Chondrocyte (in vitro differentiated cells): ENCODE measurements at regions not wholly inside any gene's neighbourhood (a gene's known extent, or its start where the extent isn't known, plus 50 kb on each side); places are given as distances from the start of the nearest gene placed in this dataset.

Experiments used
- DNase-seq: peaks from one replicate; pipeline ENCODE4 v3.0.0; 2021; ENCODE audit warnings: mixed read lengths, low spot score
- H3K27ac Mint-ChIP-seq: one replicate; pipeline ENCODE4 v1.8.0; 2021; ENCODE audit warnings: mild to moderate bottlenecking, moderate library complexity, mixed read lengths; ENCODE audit not compliant: unreplicated experiment
- H3K27me3 Mint-ChIP-seq: 2 replicates; pipeline ENCODE4 v1.8.0; 2021; ENCODE audit warnings: low read depth, mixed read lengths
- H3K36me3 Mint-ChIP-seq: 2 replicates; pipeline ENCODE4 v1.8.0; 2021; ENCODE audit warnings: low read depth, mixed read lengths
- H3K4me1 Mint-ChIP-seq: 2 replicates; pipeline ENCODE4 v1.8.0; 2021; ENCODE audit warnings: low read depth, mild to moderate bottlenecking, mixed read lengths
- H3K4me3 Mint-ChIP-seq: one replicate; pipeline ENCODE4 v1.8.0; 2021; ENCODE audit warnings: mild to moderate bottlenecking, moderate library complexity, mixed read lengths; ENCODE audit not compliant: unreplicated experiment
- H3K9me3 Mint-ChIP-seq: 2 replicates; pipeline ENCODE4 v1.8.0; 2021; ENCODE audit warnings: low read depth, mixed read lengths
- CTCF ChIP-seq: fragments of 200-600 bp; sonication (generic); IDR thresholded peaks from 2 replicates; pipeline ENCODE4 v1.5.0; 2021; ENCODE audit warnings: antibody characterized with exemption, mild to moderate bottlenecking, moderate library complexity

- H3K4me1 Mint-ChIP-seq: peaks cover 2% of the 10 kb centered on the region
- H3K36me3 Mint-ChIP-seq: peaks cover 2% of the 10 kb centered on the region
- peaks cover 67% of the 10 kb centered on the region for H3K27me3 Mint-ChIP-seq
- TF ChIP-seq CTCF: no peak
- no peak for DNase-seq
- no peak overlapping the region for H3K27ac Mint-ChIP-seq
- no peaks in the 10 kb centered on the region for H3K9me3 Mint-ChIP-seq
- H3K4me3 Mint-ChIP-seq: no peak overlapping the region
Observed at GRCh38 chr15:70463453-70463834, 299.9 kb downstream of the UACA start.

- Mint-ChIP-seq H3K4me3 (no peak overlapping the region), H3K27me3 (peaks cover 54% of the 10 kb centered on the region), H3K9me3 (no peaks in the 10 kb centered on the region), H3K27ac (no peak overlapping the region), H3K36me3 (peaks cover 2% of the 10 kb centered on the region), H3K4me1 (peaks cover 2% of the 10 kb centered on the region)
- no peak for TF ChIP-seq CTCF
- DNase-seq: no peak
Observed at GRCh38 chr15:70461992-70462391, 301.4 kb downstream of the UACA start.

GRCh38 chr15:70461017-70461416 is 302.3 kb downstream of the UACA start:
- Mint-ChIP-seq H3K36me3 (peaks cover 2% of the 10 kb centered on the region), H3K27ac (no peak overlapping the region), H3K27me3 (peaks cover 54% of the 10 kb centered on the region), H3K4me1 (peaks cover 2% of the 10 kb centered on the region), H3K9me3 (no peaks in the 10 kb centered on the region), H3K4me3 (no peak overlapping the region)
- TF ChIP-seq CTCF: no peak
- no peak for DNase-seq

GRCh38 chr15:70459312-70459711 is 304.0 kb downstream of the UACA start:
- H3K4me1 Mint-ChIP-seq: peaks cover 2% of the 10 kb centered on the region

GRCh38 chr15:70453766-70454165 is 309.6 kb downstream of the UACA start:
- Mint-ChIP-seq H3K4me3 (no peak overlapping the region), H3K36me3 (peaks cover 1% of the 10 kb centered on the region), H3K9me3 (no peaks in the 10 kb centered on the region), H3K4me1 (no peaks in the 10 kb centered on the region), H3K27ac (no peak overlapping the region), H3K27me3 (peaks cover 35% of the 10 kb centered on the region)
- no peak for TF ChIP-seq CTCF
- DNase-seq: peak; percentile 46

More at GRCh38 chr15:70459312-70459711, 304.0 kb downstream of the UACA start:
- H3K9me3 Mint-ChIP-seq: no peaks in the 10 kb centered on the region
- H3K36me3 Mint-ChIP-seq: peaks cover 2% of the 10 kb centered on the region
- no peak for TF ChIP-seq CTCF
- peaks cover 42% of the 10 kb centered on the region for H3K27me3 Mint-ChIP-seq
- no peak overlapping the region for H3K4me3 Mint-ChIP-seq
- no peak for DNase-seq
- no peak overlapping the region for H3K27ac Mint-ChIP-seq
